Stromal cell of bone marrow (primary cell): ENCODE measurements at regions not wholly inside any gene's neighbourhood (a gene's known extent, or its start where the extent isn't known, plus 50 kb on each side); places are given as distances from the start of the nearest gene placed in this dataset.
A peak's percentile ranks its signal among the peaks of the same experiment; 100 is the strongest.
"Not testable (repeated sequence)": the region's sequence is repeated elsewhere in the genome, so short reads cannot be mapped to it uniquely, and the experiment has no call there.

Experiments used
- DNase-seq: peaks from one replicate; pipeline ENCODE4 v3.0.0-alpha.2; 2012; ENCODE audit warnings: low read depth

- no peak for DNase-seq
These were observed 258.6 kb downstream of the TLE1 start for GRCh38 chr9:81430727-81431126.

GRCh38 chr9:81427870-81428269, 261.5 kb downstream of the TLE1 start:
- DNase-seq, result no peak

- DNase-seq, result no peak
These were observed 264.9 kb downstream of the TLE1 start for GRCh38 chr9:81424431-81424830.

GRCh38 chr9:81423589-81424326, 265.6 kb downstream of the TLE1 start:
- no peak for DNase-seq

GRCh38 chr9:81421090-81421489, 268.3 kb downstream of the TLE1 start:
- not testable (repeated sequence) for DNase-seq

- no peak for DNase-seq
These were observed 269.3 kb downstream of the TLE1 start for GRCh38 chr9:81420024-81420423.

- DNase-seq, result no peak
These were observed 271.4 kb downstream of the TLE1 start for GRCh38 chr9:81417941-81418340.

GRCh38 chr9:81417299-81417675, 272.1 kb downstream of the TLE1 start:
- DNase-seq, result no peak

- DNase-seq, result no peak
These were observed 272.7 kb downstream of the TLE1 start for GRCh38 chr9:81416476-81417298.

- DNase-seq, result no peak
These were observed 274.5 kb downstream of the TLE1 start for GRCh38 chr9:81414836-81415235.

GRCh38 chr9:81411961-81412360, 277.4 kb downstream of the TLE1 start:
- DNase-seq, result no peak

GRCh38 chr9:81410201-81410600, 279.1 kb downstream of the TLE1 start:
- peak; percentile 74 for DNase-seq

- no peak for DNase-seq
These were observed 280.4 kb downstream of the TLE1 start for GRCh38 chr9:81408951-81409350.

GRCh38 chr9:81404931-81405598, 284.3 kb downstream of the TLE1 start:
- no peak for DNase-seq

- DNase-seq, result no peak
These were observed 291.6 kb downstream of the TLE1 start for GRCh38 chr9:81397481-81398381.

- DNase-seq, result no peak
These were observed 292.8 kb downstream of the TLE1 start for GRCh38 chr9:81396528-81396927.

- no peak for DNase-seq
These were observed 293.7 kb downstream of the TLE1 start for GRCh38 chr9:81395676-81396054.

- DNase-seq, result no peak
These were observed 294.3 kb downstream of the TLE1 start for GRCh38 chr9:81394881-81395675.

- DNase-seq, result peak; percentile 37
These were observed 295.1 kb downstream of the TLE1 start for GRCh38 chr9:81393985-81394811.

- no peak for DNase-seq
These were observed 297.9 kb downstream of the TLE1 start for GRCh38 chr9:81391457-81391825.
